HG03103 (cell line): ENCODE measurements at regions not wholly inside any gene's neighbourhood (a gene's known extent, or its start where the extent isn't known, plus 50 kb on each side); places are given as distances from the start of the nearest gene placed in this dataset.

Experiments
- ATAC-seq: cut with Tn5 transposase; IDR thresholded peaks from one replicate; pipeline ENCODE4 v1.9.1; 2021; ENCODE audit warnings: low read depth; ENCODE audit not compliant: unreplicated experiment

GRCh38 chr2:234548695-234549420 is 52.0 kb upstream of the ARL4C start:
- no peak for ATAC-seq

- ATAC-seq, result no peak
Observed at GRCh38 chr2:234546770-234547169, 49.9 kb upstream of the ARL4C start.
